ENCODE measurements at regions not wholly inside any gene's neighbourhood (a gene's known extent, or its start where the extent isn't known, plus 50 kb on each side); places are given as distances from the start of the nearest gene placed in this dataset.

DNA sequence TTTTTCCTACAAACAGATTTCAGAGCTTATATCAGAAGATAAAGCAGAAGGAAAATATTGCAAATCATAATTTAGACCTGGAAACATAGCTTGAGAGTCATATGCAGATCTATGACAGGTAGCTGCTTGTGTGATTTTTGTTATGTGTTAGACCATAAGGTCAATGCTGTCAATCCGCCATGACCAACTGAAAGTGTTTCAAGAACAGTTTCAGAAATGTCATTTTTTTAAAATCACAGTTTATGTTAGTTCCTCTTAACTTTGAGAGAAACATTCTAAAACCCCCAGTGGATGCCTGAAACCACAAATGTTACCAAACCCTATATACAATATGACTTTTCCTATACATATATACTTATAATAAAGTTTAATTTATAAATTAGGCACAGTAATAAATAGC lies 391.3 kb upstream of the FAM241A start:
- H3K9me3 ChIP-seq (ENCODE audit: control insufficient read depth, low read length): no peaks in the 10 kb centered on the region
- no peak overlapping the region for H3K27ac ChIP-seq (ENCODE audit: insufficient read depth, low read length, poor library complexity, severe bottlenecking)
- no peaks in the 10 kb centered on the region for H3K4me1 ChIP-seq (ENCODE audit: control insufficient read depth, insufficient read depth, low read length, poor library complexity, severe bottlenecking)
- no peak overlapping the region for H3K4me3 ChIP-seq (ENCODE audit: insufficient read depth, low read depth, low read length, poor library complexity, severe bottlenecking)
- H3K27me3 ChIP-seq (replicated peaks; ENCODE audit: control insufficient read depth, insufficient read depth, low read length, poor library complexity, severe bottlenecking): no peaks in the 10 kb centered on the region
- DNase-seq: no peak
- no peaks in the 10 kb centered on the region for H3K36me3 ChIP-seq (ENCODE audit: control insufficient read depth, insufficient read depth, low read length)

GRCh38 chr4:111755571-111755970 lies 389.7 kb upstream of the FAM241A start:
- H3K36me3 ChIP-seq (ENCODE audit: control insufficient read depth, insufficient read depth, low read length): no peaks in the 10 kb centered on the region
- H3K4me3 ChIP-seq (ENCODE audit: insufficient read depth, low read depth, low read length, poor library complexity, severe bottlenecking): no peak overlapping the region
- H3K27me3 ChIP-seq (replicated peaks; ENCODE audit: control insufficient read depth, insufficient read depth, low read length, poor library complexity, severe bottlenecking): no peaks in the 10 kb centered on the region
- H3K9me3 ChIP-seq (ENCODE audit: control insufficient read depth, low read length): no peaks in the 10 kb centered on the region
- DNase-seq: no peak
- no peaks in the 10 kb centered on the region for H3K4me1 ChIP-seq (ENCODE audit: control insufficient read depth, insufficient read depth, low read length, poor library complexity, severe bottlenecking)
- no peak overlapping the region for H3K27ac ChIP-seq (ENCODE audit: insufficient read depth, low read length, poor library complexity, severe bottlenecking)

GRCh38 chr4:111761531-111761930 lies 383.7 kb upstream of the FAM241A start:
- H3K27me3 ChIP-seq (replicated peaks; ENCODE audit: control insufficient read depth, insufficient read depth, low read length, poor library complexity, severe bottlenecking): no peaks in the 10 kb centered on the region
- no peak overlapping the region for H3K27ac ChIP-seq (ENCODE audit: insufficient read depth, low read length, poor library complexity, severe bottlenecking)
- H3K36me3 ChIP-seq (ENCODE audit: control insufficient read depth, insufficient read depth, low read length): no peaks in the 10 kb centered on the region
- no peak for DNase-seq
- no peaks in the 10 kb centered on the region for H3K9me3 ChIP-seq (ENCODE audit: control insufficient read depth, low read length)
- no peak overlapping the region for H3K4me3 ChIP-seq (ENCODE audit: insufficient read depth, low read depth, low read length, poor library complexity, severe bottlenecking)
- no peaks in the 10 kb centered on the region for H3K4me1 ChIP-seq (ENCODE audit: control insufficient read depth, insufficient read depth, low read length, poor library complexity, severe bottlenecking)

DNA sequence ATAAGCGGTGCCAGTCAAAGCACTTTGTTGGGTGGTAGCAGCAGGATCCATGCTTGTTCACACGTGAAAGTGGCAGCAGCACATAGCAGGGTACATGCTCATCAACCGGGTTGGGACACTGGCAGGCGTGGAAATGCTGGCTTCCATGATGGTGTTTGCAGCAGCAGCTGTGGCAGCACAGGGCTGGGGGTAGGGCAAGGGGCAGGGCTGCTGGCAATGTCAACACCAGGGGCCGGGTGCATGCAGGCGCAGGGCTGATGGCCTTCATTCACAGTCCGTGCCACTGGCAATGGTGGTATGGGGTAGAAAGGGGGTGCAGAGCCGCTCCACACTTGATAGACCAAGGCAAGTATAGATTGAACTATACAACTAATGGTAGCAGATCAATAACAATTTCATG lies 374.7 kb upstream of the FAM241A start:
- H3K4me3 ChIP-seq (ENCODE audit: insufficient read depth, low read depth, low read length, poor library complexity, severe bottlenecking): no peak overlapping the region
- no peak for DNase-seq
- no peaks in the 10 kb centered on the region for H3K27me3 ChIP-seq (replicated peaks; ENCODE audit: control insufficient read depth, insufficient read depth, low read length, poor library complexity, severe bottlenecking)
- H3K27ac ChIP-seq (ENCODE audit: insufficient read depth, low read length, poor library complexity, severe bottlenecking): no peak overlapping the region
- no peaks in the 10 kb centered on the region for H3K4me1 ChIP-seq (ENCODE audit: control insufficient read depth, insufficient read depth, low read length, poor library complexity, severe bottlenecking)
- no peaks in the 10 kb centered on the region for H3K36me3 ChIP-seq (ENCODE audit: control insufficient read depth, insufficient read depth, low read length)
- H3K9me3 ChIP-seq (ENCODE audit: control insufficient read depth, low read length): no peaks in the 10 kb centered on the region

DNA sequence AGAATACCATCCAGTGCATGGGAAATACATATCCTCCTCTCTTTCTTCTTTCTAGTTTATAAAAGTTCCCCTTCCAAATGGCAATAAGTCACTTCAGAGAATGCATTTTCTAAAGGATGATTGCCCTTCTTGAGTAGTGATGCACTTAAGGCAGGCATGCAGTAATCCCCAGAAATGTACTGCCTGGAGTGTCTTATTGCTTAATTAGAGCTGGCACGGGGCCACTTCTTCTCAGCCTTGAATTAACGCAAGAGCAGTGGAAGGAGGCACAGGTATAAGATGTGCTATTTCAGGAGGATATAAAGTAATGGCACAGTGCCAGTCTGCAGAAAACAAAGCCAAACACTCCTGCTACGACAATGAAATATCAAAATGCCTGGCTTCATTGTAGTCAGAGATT lies 371.4 kb upstream of the FAM241A start:
- Histone ChIP-seq H3K9me3 (ENCODE audit: control insufficient read depth, low read length) (no peaks in the 10 kb centered on the region), H3K4me1 (ENCODE audit: control insufficient read depth, insufficient read depth, low read length, poor library complexity, severe bottlenecking) (no peaks in the 10 kb centered on the region), H3K27ac (ENCODE audit: insufficient read depth, low read length, poor library complexity, severe bottlenecking) (no peak overlapping the region), H3K36me3 (ENCODE audit: control insufficient read depth, insufficient read depth, low read length) (no peaks in the 10 kb centered on the region), H3K27me3 (replicated peaks; ENCODE audit: control insufficient read depth, insufficient read depth, low read length, poor library complexity, severe bottlenecking) (no peaks in the 10 kb centered on the region), H3K4me3 (ENCODE audit: insufficient read depth, low read depth, low read length, poor library complexity, severe bottlenecking) (no peak overlapping the region)
- no peak for DNase-seq

DNA sequence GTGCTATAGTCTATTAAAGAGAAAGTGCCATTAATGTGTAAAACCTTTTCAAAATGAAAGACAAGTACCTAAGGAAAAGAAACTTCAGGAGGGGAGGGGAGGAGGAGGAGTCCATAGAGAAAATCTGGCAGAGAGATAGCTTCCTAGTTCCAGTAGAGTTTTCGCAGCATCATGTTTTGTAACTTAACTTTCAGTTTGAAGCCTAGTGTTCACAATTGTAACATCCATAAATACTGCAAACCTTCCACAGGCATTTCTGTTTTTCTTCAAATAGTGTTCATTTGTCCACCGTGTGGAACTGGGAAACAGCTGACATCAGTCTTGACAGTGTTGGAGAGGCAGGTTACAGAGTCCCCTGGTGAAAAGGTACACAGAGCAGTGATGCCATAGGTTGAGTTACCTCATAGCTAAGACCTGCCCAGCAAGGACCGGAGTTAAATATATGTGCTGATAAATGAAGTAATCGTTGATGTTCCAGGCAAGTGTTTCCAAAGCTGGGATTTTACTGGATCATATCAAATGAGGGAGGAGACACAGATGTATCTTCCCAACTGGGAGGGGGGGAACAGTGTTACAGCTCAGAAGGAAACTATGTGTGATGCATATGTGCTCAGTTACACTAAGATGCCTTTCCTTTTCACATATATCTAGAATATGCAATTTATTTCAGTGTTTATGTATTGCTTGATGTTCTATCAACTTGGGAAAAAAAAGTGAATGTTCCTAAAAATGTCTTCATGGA lies 369.5 kb upstream of the FAM241A start:
- Histone ChIP-seq H3K36me3 (ENCODE audit: control insufficient read depth, insufficient read depth, low read length) (no peaks in the 10 kb centered on the region), H3K27me3 (replicated peaks; ENCODE audit: control insufficient read depth, insufficient read depth, low read length, poor library complexity, severe bottlenecking) (no peaks in the 10 kb centered on the region), H3K27ac (ENCODE audit: insufficient read depth, low read length, poor library complexity, severe bottlenecking) (no peak overlapping the region), H3K4me1 (ENCODE audit: control insufficient read depth, insufficient read depth, low read length, poor library complexity, severe bottlenecking) (no peaks in the 10 kb centered on the region), H3K4me3 (ENCODE audit: insufficient read depth, low read depth, low read length, poor library complexity, severe bottlenecking) (no peak overlapping the region), H3K9me3 (ENCODE audit: control insufficient read depth, low read length) (no peaks in the 10 kb centered on the region)
- DNase-seq: no peak

GRCh38 chr4:111776561-111776960 lies 368.7 kb upstream of the FAM241A start:
- no peaks in the 10 kb centered on the region for H3K9me3 ChIP-seq (ENCODE audit: control insufficient read depth, low read length)
- H3K36me3 ChIP-seq (ENCODE audit: control insufficient read depth, insufficient read depth, low read length): no peaks in the 10 kb centered on the region
- H3K4me3 ChIP-seq (ENCODE audit: insufficient read depth, low read depth, low read length, poor library complexity, severe bottlenecking): no peak overlapping the region
- no peaks in the 10 kb centered on the region for H3K4me1 ChIP-seq (ENCODE audit: control insufficient read depth, insufficient read depth, low read length, poor library complexity, severe bottlenecking)
- DNase-seq: no peak
- H3K27me3 ChIP-seq (replicated peaks; ENCODE audit: control insufficient read depth, insufficient read depth, low read length, poor library complexity, severe bottlenecking): no peaks in the 10 kb centered on the region
- H3K27ac ChIP-seq (ENCODE audit: insufficient read depth, low read length, poor library complexity, severe bottlenecking): no peak overlapping the region

DNA sequence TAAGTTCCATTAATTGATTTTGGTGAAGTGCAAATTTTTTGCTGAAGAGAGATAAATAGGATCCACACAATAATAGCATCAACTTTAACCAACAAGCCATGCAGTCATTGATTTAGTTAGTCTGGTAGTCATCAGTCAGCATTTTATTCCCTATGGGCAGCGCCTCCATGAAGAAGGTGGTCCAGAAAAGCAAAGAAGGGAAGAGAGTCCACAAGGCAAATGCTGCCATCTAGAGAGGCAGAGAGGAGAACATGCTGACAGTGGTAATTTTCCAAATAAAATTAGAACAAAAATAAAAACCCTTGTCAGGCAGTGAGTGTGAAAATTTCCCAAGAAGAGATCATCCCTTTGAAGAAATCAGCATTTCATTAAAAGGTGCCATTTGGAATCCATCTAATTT lies 366.7 kb upstream of the FAM241A start:
- Histone ChIP-seq H3K27me3 (replicated peaks; ENCODE audit: control insufficient read depth, insufficient read depth, low read length, poor library complexity, severe bottlenecking) (no peaks in the 10 kb centered on the region), H3K36me3 (ENCODE audit: control insufficient read depth, insufficient read depth, low read length) (no peaks in the 10 kb centered on the region), H3K4me1 (ENCODE audit: control insufficient read depth, insufficient read depth, low read length, poor library complexity, severe bottlenecking) (no peaks in the 10 kb centered on the region), H3K9me3 (ENCODE audit: control insufficient read depth, low read length) (no peaks in the 10 kb centered on the region), H3K27ac (ENCODE audit: insufficient read depth, low read length, poor library complexity, severe bottlenecking) (no peak overlapping the region), H3K4me3 (ENCODE audit: insufficient read depth, low read depth, low read length, poor library complexity, severe bottlenecking) (no peak overlapping the region)
- no peak for DNase-seq

- no peaks in the 10 kb centered on the region for H3K36me3 ChIP-seq (ENCODE audit: control insufficient read depth, insufficient read depth, low read length)
- H3K9me3 ChIP-seq (ENCODE audit: control insufficient read depth, low read length): no peaks in the 10 kb centered on the region
- H3K27me3 ChIP-seq (replicated peaks; ENCODE audit: control insufficient read depth, insufficient read depth, low read length, poor library complexity, severe bottlenecking): no peaks in the 10 kb centered on the region
- H3K4me1 ChIP-seq (ENCODE audit: control insufficient read depth, insufficient read depth, low read length, poor library complexity, severe bottlenecking): no peaks in the 10 kb centered on the region
- H3K4me3 ChIP-seq (ENCODE audit: insufficient read depth, low read depth, low read length, poor library complexity, severe bottlenecking): no peak overlapping the region
- no peak overlapping the region for H3K27ac ChIP-seq (ENCODE audit: insufficient read depth, low read length, poor library complexity, severe bottlenecking)
- no peak for DNase-seq
Measured at GRCh38 chr4:111780965-111781364, 364.3 kb upstream of the FAM241A start.

DNA sequence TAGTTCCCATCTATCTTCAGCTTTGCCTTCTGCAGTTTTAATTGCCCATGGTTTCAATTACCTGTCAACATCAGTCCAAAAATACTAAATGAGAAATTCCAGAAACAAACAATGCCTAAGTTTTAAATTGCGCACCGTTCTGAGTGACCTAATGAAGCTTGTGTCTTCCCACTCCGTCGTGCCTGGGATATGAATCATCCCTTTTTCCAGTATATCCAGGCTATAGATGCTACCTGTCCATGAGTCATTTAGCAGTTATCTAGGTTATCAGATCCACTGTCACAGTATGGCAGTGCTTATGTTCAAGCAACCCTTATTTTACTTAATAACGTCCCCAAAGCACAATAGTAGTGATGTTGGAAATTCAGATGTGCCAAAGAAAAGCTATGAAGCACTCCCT lies 363.6 kb upstream of the FAM241A start:
- no peak for DNase-seq
- no peaks in the 10 kb centered on the region for H3K27me3 ChIP-seq (replicated peaks; ENCODE audit: control insufficient read depth, insufficient read depth, low read length, poor library complexity, severe bottlenecking)
- no peaks in the 10 kb centered on the region for H3K36me3 ChIP-seq (ENCODE audit: control insufficient read depth, insufficient read depth, low read length)
- no peak overlapping the region for H3K27ac ChIP-seq (ENCODE audit: insufficient read depth, low read length, poor library complexity, severe bottlenecking)
- H3K4me1 ChIP-seq (ENCODE audit: control insufficient read depth, insufficient read depth, low read length, poor library complexity, severe bottlenecking): no peaks in the 10 kb centered on the region
- no peaks in the 10 kb centered on the region for H3K9me3 ChIP-seq (ENCODE audit: control insufficient read depth, low read length)
- H3K4me3 ChIP-seq (ENCODE audit: insufficient read depth, low read depth, low read length, poor library complexity, severe bottlenecking): no peak overlapping the region
